ENCODE measurements at regions not wholly inside any gene's neighbourhood (a gene's known extent, or its start where the extent isn't known, plus 50 kb on each side); places are given as distances from the start of the nearest gene placed in this dataset. TPM values are rescaled to one million over a fixed set of nuclear protein-coding genes. Genes with fewer than 3 reads are reported as not detected.

DNA sequence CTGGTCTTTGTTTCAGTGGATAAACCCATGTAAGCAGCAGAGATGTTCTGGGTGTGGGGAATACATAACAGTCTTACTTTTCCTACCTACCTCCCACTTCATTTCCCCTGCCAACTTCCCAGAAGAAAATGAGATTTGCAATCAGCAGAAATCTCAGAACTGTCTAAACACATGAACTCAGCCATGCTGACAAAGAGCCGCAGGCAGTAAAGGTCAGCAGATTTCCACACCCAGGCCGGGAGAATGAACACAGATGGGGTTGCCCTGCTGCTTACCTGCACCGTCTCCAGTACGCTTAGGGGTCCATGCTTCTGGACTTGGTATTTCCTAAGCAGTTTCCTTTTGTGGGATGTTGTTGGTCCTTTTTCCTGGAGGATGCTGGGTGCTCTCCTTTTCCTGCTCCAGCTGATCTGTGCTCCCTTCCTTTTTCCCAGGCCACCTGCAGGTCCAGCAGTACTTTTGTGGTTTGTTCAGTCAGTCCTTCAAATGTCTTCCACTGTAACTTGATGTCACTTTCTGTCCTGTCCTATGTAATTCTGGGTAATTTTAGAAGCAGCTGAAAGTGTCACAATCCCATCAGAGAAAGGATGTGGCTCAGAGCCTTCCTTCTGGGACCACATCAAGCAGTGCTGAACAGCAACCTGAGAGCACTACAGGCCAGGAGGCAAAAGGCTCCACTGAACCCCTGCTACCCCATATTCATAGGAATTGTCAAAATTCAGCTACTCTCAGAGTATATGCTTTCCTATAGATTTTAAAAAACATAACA, 129.0 kb downstream of the CEP57L1 start:
- H3K9me3 ChIP-seq (ENCODE audit: control insufficient read depth, insufficient read depth, low read length), result no peaks in the 10 kb centered on the region
- no peak overlapping the region for H3K4me3 ChIP-seq (ENCODE audit: low read depth, low read length)
- H3K4me1 ChIP-seq (ENCODE audit: control insufficient read depth, insufficient read depth, low read length), result no peaks in the 10 kb centered on the region
- no peaks in the 10 kb centered on the region for H3K27me3 ChIP-seq (ENCODE audit: control insufficient read depth, insufficient read depth, low read length)
- no peak for DNase-seq (ENCODE audit: low read depth in 4 of 6, low spot score in 6 of 6)
- no peaks in the 10 kb centered on the region for H3K36me3 ChIP-seq (ENCODE audit: control insufficient read depth, insufficient read depth, low read length)
- no peak overlapping the region for H3K27ac ChIP-seq (ENCODE audit: low read depth, low read length)
- WGBS (ENCODE audit: insufficient coverage), result 84% methylated on average over 4 of the region's 4 CpGs

- Histone ChIP-seq H3K4me1 (ENCODE audit: control insufficient read depth, insufficient read depth, low read length) (no peaks in the 10 kb centered on the region), H3K36me3 (ENCODE audit: control insufficient read depth, insufficient read depth, low read length) (no peaks in the 10 kb centered on the region), H3K4me3 (ENCODE audit: low read depth, low read length) (no peak overlapping the region), H3K27ac (ENCODE audit: low read depth, low read length) (no peak overlapping the region), H3K27me3 (ENCODE audit: control insufficient read depth, insufficient read depth, low read length) (no peaks in the 10 kb centered on the region), H3K9me3 (ENCODE audit: control insufficient read depth, insufficient read depth, low read length) (no peaks in the 10 kb centered on the region)
- no peak for DNase-seq (ENCODE audit: low read depth in 4 of 6, low spot score in 6 of 6)
- no CpG with 5 or more reads among the region's 3 CpGs for WGBS (ENCODE audit: insufficient coverage)
Observed at GRCh38 chr6:109222848-109223247, 127.5 kb downstream of the CEP57L1 start.

- no peaks in the 10 kb centered on the region for H3K4me1 ChIP-seq (ENCODE audit: control insufficient read depth, insufficient read depth, low read length)
- WGBS (ENCODE audit: insufficient coverage), result no CpG with 5 or more reads among the region's 1 CpG
- H3K27ac ChIP-seq (ENCODE audit: low read depth, low read length), result no peak overlapping the region
- DNase-seq (ENCODE audit: low read depth in 4 of 6, low spot score in 6 of 6), result no peak
- H3K27me3 ChIP-seq (ENCODE audit: control insufficient read depth, insufficient read depth, low read length), result no peaks in the 10 kb centered on the region
- H3K36me3 ChIP-seq (ENCODE audit: control insufficient read depth, insufficient read depth, low read length), result no peaks in the 10 kb centered on the region
- H3K9me3 ChIP-seq (ENCODE audit: control insufficient read depth, insufficient read depth, low read length), result no peaks in the 10 kb centered on the region
- H3K4me3 ChIP-seq (ENCODE audit: low read depth, low read length), result no peak overlapping the region
Observed at GRCh38 chr6:109221543-109222195, 126.4 kb downstream of the CEP57L1 start.

Small RNAs in the stretch of these regions (small RNA-seq; reads per million reads assigned to genes)
- gene AL359711.1 (ENCODE audit: low replicate concordance), result not detected
- not detected for gene RNY3P11 (ENCODE audit: low replicate concordance)
